PFSK-1 (cell line): ENCODE measurements at regions not wholly inside any gene's neighbourhood (a gene's known extent, or its start where the extent isn't known, plus 50 kb on each side); places are given as distances from the start of the nearest gene placed in this dataset.

ENCODE experiments used
- FOXP2 ChIP-seq: optimal IDR thresholded peaks from 2 replicates; pipeline ENCODE3; 2011; ENCODE audit warnings: borderline replicate concordance, control low read depth, inconsistent platforms; ENCODE audit not compliant: insufficient read depth; ENCODE audit errors: extremely low read length, extremely low read depth
- POLR2AphosphoS5 ChIP-seq: IDR thresholded peaks from 2 replicates; pipeline ENCODE4 v1.6.1; 2012; ENCODE audit warnings: low read depth, mild to moderate bottlenecking, control low read depth, low read length, moderate library complexity
- SIN3A ChIP-seq: IDR thresholded peaks from 2 replicates; pipeline ENCODE4 v1.6.1; 2012; ENCODE audit warnings: mild to moderate bottlenecking, low read length, moderate library complexity, borderline replicate concordance; ENCODE audit not compliant: insufficient read depth
- TAF1 ChIP-seq: IDR thresholded peaks from 2 replicates; pipeline ENCODE4 v1.6.1; 2012; ENCODE audit warnings: low read length, control low read depth, borderline replicate concordance; ENCODE audit not compliant: insufficient read depth
- TF ChIP-seq, protein P1 (sequence below), 2 experiments: IDR thresholded peaks; 2 replicates each; pipeline versions ENCODE4 v1.6.1 to v1.8.0; 2011 to 2012; ENCODE audit warnings: low read depth in 2 of 2, low read length in 2 of 2, control low read depth in 1 of 2, inconsistent platforms in 1 of 2, mild to moderate bottlenecking in 1 of 2, moderate library complexity in 1 of 2; ENCODE audit not compliant: insufficient read depth in 1 of 2

DNA sequence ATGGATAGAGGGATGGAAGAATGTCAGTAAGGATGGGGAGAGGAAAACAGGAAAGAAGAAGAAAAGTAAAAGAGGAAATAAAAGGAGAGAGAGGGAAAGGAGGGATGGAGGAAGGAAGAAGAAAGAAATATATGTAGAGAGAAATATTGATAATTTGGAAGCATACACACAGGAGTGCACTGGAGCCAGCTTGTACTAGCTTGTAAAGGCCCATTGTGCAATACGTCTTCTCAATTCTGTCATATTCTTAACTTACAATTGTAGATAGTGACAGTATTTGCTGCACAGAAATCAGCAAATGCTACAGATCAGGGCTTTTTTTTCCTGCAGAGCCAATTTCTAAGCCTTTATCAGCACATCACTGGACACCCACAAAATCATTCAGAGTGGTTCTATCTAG is 458.8 kb upstream of the WWC1 start:
- TF ChIP-seq, protein P1, sequence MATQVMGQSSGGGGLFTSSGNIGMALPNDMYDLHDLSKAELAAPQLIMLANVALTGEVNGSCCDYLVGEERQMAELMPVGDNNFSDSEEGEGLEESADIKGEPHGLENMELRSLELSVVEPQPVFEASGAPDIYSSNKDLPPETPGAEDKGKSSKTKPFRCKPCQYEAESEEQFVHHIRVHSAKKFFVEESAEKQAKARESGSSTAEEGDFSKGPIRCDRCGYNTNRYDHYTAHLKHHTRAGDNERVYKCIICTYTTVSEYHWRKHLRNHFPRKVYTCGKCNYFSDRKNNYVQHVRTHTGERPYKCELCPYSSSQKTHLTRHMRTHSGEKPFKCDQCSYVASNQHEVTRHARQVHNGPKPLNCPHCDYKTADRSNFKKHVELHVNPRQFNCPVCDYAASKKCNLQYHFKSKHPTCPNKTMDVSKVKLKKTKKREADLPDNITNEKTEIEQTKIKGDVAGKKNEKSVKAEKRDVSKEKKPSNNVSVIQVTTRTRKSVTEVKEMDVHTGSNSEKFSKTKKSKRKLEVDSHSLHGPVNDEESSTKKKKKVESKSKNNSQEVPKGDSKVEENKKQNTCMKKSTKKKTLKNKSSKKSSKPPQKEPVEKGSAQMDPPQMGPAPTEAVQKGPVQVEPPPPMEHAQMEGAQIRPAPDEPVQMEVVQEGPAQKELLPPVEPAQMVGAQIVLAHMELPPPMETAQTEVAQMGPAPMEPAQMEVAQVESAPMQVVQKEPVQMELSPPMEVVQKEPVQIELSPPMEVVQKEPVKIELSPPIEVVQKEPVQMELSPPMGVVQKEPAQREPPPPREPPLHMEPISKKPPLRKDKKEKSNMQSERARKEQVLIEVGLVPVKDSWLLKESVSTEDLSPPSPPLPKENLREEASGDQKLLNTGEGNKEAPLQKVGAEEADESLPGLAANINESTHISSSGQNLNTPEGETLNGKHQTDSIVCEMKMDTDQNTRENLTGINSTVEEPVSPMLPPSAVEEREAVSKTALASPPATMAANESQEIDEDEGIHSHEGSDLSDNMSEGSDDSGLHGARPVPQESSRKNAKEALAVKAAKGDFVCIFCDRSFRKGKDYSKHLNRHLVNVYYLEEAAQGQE (IDR thresholded peaks at IDR 0.05; ENCODE audit: insufficient read depth in 1 of 2, low read depth in 2 of 2, low read length in 2 of 2), result no peak
- TF ChIP-seq FOXP2 (no peak), SIN3A (no peak), POLR2AphosphoS5 (no peak), TAF1 (no peak)

DNA sequence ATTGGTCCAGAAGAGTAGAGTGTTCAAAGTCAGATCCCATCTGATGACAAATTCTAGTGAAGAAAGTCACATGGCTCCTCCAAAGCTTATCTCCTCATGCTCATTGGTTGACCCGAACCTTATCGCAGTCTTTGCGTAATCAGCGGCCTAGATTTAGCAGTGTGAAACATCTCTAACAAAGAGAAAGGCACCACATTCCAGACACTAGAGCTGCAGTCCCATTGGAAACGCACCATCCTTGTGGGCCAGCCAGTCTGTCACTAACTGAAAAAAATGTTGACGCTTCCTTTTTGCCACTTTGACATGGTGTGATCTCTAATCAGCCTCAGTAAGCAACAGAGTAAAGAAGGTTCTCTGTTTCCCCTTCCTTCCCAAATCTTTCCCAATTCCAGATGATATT is 458.0 kb upstream of the WWC1 start:
- TF ChIP-seq SIN3A, result no peak
- TF ChIP-seq, protein P1 (IDR thresholded peaks at IDR 0.05; ENCODE audit: insufficient read depth in 1 of 2, low read depth in 2 of 2, low read length in 2 of 2), result no peak

DNA sequence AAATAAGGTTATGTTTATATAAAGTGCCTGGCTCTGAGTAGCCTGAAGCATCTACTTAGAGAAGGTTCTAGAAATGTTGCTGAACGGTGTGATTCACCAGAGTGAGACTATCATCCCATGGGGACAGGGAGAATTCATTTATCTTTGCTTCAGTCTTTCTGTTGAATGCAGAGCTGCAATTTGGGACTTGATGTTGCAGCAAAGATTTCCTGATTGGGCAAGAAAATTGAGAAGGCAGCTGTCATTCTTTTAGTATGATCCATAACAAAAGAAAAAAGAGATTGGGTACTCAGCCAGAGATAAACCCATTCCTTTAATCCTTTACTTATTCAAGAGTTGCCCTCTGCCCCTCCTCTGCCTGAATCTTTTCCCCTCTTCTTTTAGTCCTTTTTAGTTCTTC is 456.3 kb upstream of the WWC1 start:
- TF ChIP-seq POLR2AphosphoS5, result no peak
- no peak for TF ChIP-seq SIN3A
- TF ChIP-seq, protein P1 (IDR thresholded peaks at IDR 0.05; ENCODE audit: insufficient read depth in 1 of 2, low read depth in 2 of 2, low read length in 2 of 2), result no peak
- TF ChIP-seq FOXP2, result no peak
- no peak for TF ChIP-seq TAF1

DNA sequence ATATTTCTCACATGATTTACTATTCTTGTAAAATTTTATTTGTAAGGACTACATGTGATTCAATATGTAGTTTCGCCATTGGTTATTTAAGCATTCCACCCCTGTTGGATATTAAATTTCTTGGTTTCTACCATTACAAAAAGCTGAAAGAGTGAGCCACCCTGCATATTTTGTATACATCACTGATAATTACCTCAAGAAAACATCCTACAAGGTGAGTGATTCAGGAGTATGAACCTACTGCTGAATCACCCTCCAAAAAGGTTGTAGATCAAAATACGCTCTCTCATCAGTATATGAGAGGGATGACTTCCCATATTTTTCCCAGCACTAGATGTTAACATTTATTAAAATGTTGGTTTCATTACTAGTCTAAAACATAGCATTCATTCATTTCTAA is 454.3 kb upstream of the WWC1 start:
- TF ChIP-seq POLR2AphosphoS5, result no peak
- TF ChIP-seq SIN3A, result no peak
- TF ChIP-seq, protein P1 (IDR thresholded peaks at IDR 0.05; ENCODE audit: insufficient read depth in 1 of 2, low read depth in 2 of 2, low read length in 2 of 2), result no peak
- TF ChIP-seq TAF1, result no peak
- TF ChIP-seq FOXP2, result no peak

DNA sequence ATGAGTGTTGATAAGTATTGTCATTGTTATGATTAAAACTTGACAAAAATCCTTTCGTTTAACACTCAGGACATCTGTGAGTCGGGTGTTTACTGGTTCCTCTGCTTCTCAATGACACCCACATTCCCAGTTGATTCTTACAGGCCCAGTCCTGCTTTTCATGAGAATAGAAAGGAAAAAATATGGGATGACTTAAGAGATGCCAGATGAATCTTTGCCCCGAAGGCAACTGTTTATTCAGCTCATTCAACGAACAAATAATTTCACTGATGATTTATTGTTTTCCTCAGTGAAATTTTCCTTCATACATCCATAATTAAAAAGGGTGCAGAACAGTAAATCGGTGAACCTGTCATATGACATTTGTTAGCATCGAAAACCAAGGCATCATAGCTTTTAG is 452.4 kb upstream of the WWC1 start:
- TF ChIP-seq FOXP2 (no peak), TAF1 (no peak), POLR2AphosphoS5 (no peak), SIN3A (no peak)
- TF ChIP-seq, protein P1 (IDR thresholded peaks at IDR 0.05; ENCODE audit: insufficient read depth in 1 of 2, low read depth in 2 of 2, low read length in 2 of 2), result no peak
